CD4-positive, alpha-beta T cell (primary cell): ENCODE measurements at regions not wholly inside any gene's neighbourhood (a gene's known extent, or its start where the extent isn't known, plus 50 kb on each side); places are given as distances from the start of the nearest gene placed in this dataset.

Experiments used
- ATAC-seq: fragments of 200-7000 bp; cut with Tn5 transposase; one replicate; pipeline ENCODE4 v1.10.0; 2022; ENCODE audit warnings: mild to moderate bottlenecking; ENCODE audit not compliant: poor library complexity
- CTCF ChIA-PET: fragments of 350-600 bp; sonication (Branson Sonifier 250); formaldehyde crosslinking; loops from one replicate; lab custom pipeline; 2021; ENCODE audit warnings: antibody characterized with exemption, inconsistent platforms; lab: Charles Lee
- POLR2A ChIA-PET: fragments of 350-600 bp; sonication (Branson Sonifier 250); formaldehyde crosslinking; loops from one replicate; lab custom pipeline; 2021; ENCODE audit warnings: antibody characterized with exemption, inconsistent platforms; lab: Charles Lee
- DNase-seq, 14 experiments: peaks; one replicate each; pipeline ENCODE4 v3.0.0-alpha.2; 2013 to 2020; ENCODE audit warnings: mixed read lengths in 2 of 14
- H3K27ac ChIP-seq, 2 donors: one replicate each; pipeline versions ENCODE4 v1.5.1 to v1.7.0; 2013; ENCODE audit warnings: low read length in 2 of 2, low read depth in 1 of 2, mild to moderate bottlenecking in 1 of 2
- H3K27me3 ChIP-seq, 2 experiments: 1 replicate in 1 of 2; 2 replicates in 1 of 2; pipeline versions ENCODE4 v1.6.1 to v1.7.0; 2013; ENCODE audit warnings: low read length in 2 of 2, control low read depth in 1 of 2, mild to moderate bottlenecking in 1 of 2, moderate library complexity in 1 of 2; ENCODE audit not compliant: insufficient read depth in 2 of 2, control insufficient read depth in 1 of 2
- H3K36me3 ChIP-seq: one replicate; pipeline ENCODE4 v1.6.1; 2013; ENCODE audit warnings: low read length, control low read depth; ENCODE audit not compliant: insufficient read depth
- H3K4me1 ChIP-seq: one replicate; pipeline ENCODE4 v1.6.1; 2013; ENCODE audit warnings: low read length, control low read depth; ENCODE audit not compliant: insufficient read depth
- H3K4me3 ChIP-seq: one replicate; pipeline ENCODE4 v1.5.1; 2013; ENCODE audit warnings: mild to moderate bottlenecking, low read length, moderate library complexity
- H3K9me3 ChIP-seq, 2 experiments: 1 replicate in 1 of 2; 2 replicates in 1 of 2; pipeline versions ENCODE4 v1.6.1 to v1.7.0; 2013; ENCODE audit warnings: low read length in 2 of 2, mild to moderate bottlenecking in 2 of 2, control low read depth in 1 of 2, moderate library complexity in 1 of 2; ENCODE audit not compliant: control insufficient read depth in 1 of 2, insufficient read depth in 1 of 2
- H3K27ac Mint-ChIP-seq: one replicate; pipeline ENCODE4 v1.8.0; 2020; ENCODE audit warnings: mixed read lengths
- H3K27me3 Mint-ChIP-seq: one replicate; pipeline ENCODE4 v1.8.0; 2021; ENCODE audit warnings: mixed read lengths
- H3K36me3 Mint-ChIP-seq: one replicate; pipeline ENCODE4 v1.8.0; 2021; ENCODE audit warnings: low read depth, mixed read lengths
- H3K4me1 Mint-ChIP-seq: one replicate; pipeline ENCODE4 v1.8.0; 2021; ENCODE audit warnings: low read depth, mixed read lengths
- H3K4me3 Mint-ChIP-seq: one replicate; pipeline ENCODE4 v1.8.0; 2020; ENCODE audit warnings: mild to moderate bottlenecking, mixed read lengths
- H3K9me3 Mint-ChIP-seq: one replicate; pipeline ENCODE4 v1.8.0; 2020; ENCODE audit warnings: mixed read lengths
- CTCF ChIP-seq: fragments of 200-600 bp; IDR thresholded peaks from one replicate; pipeline ENCODE4 v1.8.0; 2022; ENCODE audit warnings: antibody characterized with exemption, mild to moderate bottlenecking
- intact Hi-C, 2 experiments: fragments of 100-400 bp; cut with DNase I in 1 of 2; cut with micrococcal nuclease in 1 of 2; formaldehyde crosslinking; loops; one replicate each; pipeline versions ENCODE4 v1.15.1 to v1.9.0; 2023 to 2025; cut with DNase I, micrococcal nuclease

- Mint-ChIP-seq H3K9me3 (no peaks in the 10 kb centered on the region), H3K36me3 (no peaks in the 10 kb centered on the region), H3K4me3 (no peak overlapping the region), H3K4me1 (no peaks in the 10 kb centered on the region), H3K27ac (no peak overlapping the region), H3K27me3 (no peaks in the 10 kb centered on the region)
- TF ChIP-seq CTCF = no peak
- Histone ChIP-seq H3K36me3 (no peaks in the 10 kb centered on the region), H3K4me3 (no peak overlapping the region), H3K27me3 (no peaks in the 10 kb centered on the region), H3K4me1 (no peaks in the 10 kb centered on the region), H3K9me3 (no peaks in the 10 kb centered on the region), H3K27ac (no peak overlapping the region)
- DNase-seq (no peak), ATAC-seq (no peak)
- intact Hi-C loops = no loop called here
- POLR2A ChIA-PET = interaction anchor here (0.6 kb wide), 1 partner anchor 1150 kb away, joined by 3 read pairs; no protein-coding TSS in a partner anchor
- CTCF ChIA-PET = no interaction called here
These were observed 73.7 kb upstream of the PTCHD4 start for GRCh38 chr6:48184648-48185047.

DNA sequence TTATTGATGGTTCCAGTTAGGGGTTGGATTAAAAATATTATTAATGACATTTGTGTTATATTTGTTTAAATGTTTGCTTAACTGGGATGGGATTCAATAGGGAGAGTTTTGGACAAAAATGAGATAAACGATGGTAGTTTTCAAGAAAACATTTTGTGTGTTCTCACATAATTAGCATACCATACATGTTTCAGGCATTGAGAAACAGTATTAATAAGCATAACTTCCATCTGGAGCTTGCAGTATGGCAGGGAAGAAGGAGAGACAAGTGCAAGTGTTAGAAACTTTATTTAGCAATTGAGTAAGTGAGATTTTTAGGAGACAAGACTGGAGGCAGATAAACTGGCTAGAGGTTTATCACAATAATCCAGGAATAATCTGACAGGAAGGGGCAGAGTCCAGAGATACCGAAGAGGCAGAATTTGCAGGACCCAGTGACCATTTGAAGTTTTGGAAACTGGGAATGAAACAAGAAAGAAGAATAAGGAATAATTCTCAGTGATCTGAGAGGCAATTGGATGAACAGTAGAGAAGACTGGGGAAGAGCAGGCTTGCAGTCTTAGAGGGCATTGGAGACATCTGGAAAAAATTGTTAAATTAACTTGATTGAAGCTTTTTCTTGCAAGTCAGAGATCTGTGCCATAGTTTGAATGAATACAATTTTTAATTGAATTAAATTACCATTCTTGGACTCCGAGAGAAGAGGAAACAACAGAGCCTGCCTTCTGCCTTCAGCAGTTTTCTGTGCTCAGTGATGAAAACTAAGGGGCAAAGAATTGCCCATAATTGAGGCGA lies 73.0 kb upstream of the PTCHD4 start:
- ChIA-PET CTCF (no interaction called here), POLR2A (no interaction called here)
- Mint-ChIP-seq H3K9me3 (no peaks in the 10 kb centered on the region), H3K27ac (no peak overlapping the region), H3K36me3 (no peaks in the 10 kb centered on the region), H3K27me3 (no peaks in the 10 kb centered on the region), H3K4me3 (no peak overlapping the region), H3K4me1 (no peaks in the 10 kb centered on the region)
- H3K36me3 ChIP-seq = no peaks in the 10 kb centered on the region
- H3K4me1 ChIP-seq = no peaks in the 10 kb centered on the region
- no peaks in the 10 kb centered on the region for H3K9me3 ChIP-seq
- DNase-seq (no peak), ATAC-seq (no peak)
- intact Hi-C loops = no loop called here
- no peaks in the 10 kb centered on the region for H3K27me3 ChIP-seq
- TF ChIP-seq CTCF = no peak
- H3K4me3 ChIP-seq = no peak overlapping the region
- no peak overlapping the region for H3K27ac ChIP-seq

DNA sequence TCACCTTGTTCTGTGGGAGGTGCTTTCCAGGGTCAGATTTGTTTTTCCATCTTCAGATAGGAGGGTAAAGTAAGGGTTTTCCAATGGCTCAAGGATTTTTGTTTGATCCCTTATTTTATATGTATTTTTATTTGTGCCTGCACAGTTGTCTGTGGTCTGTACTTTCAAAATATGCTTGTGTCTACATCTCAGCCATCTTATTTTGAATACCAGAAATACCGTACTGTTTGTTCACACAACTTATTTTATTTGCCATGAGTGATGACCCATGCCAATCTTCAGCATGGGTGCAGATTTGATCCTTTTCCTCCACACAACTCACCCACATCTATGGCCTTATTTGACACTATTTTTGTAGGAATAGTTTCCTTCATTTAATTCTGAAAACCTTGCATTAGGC lies 72.2 kb upstream of the PTCHD4 start:
- Histone ChIP-seq H3K27ac (no peak overlapping the region), H3K27me3 (no peaks in the 10 kb centered on the region), H3K36me3 (no peaks in the 10 kb centered on the region), H3K9me3 (no peaks in the 10 kb centered on the region), H3K4me1 (no peaks in the 10 kb centered on the region), H3K4me3 (no peak overlapping the region)
- Mint-ChIP-seq H3K36me3 (no peaks in the 10 kb centered on the region), H3K9me3 (no peaks in the 10 kb centered on the region), H3K4me1 (no peaks in the 10 kb centered on the region), H3K27me3 (no peaks in the 10 kb centered on the region), H3K4me3 (no peak overlapping the region), H3K27ac (no peak overlapping the region)
- TF ChIP-seq CTCF = no peak
- no peak for DNase-seq
- ChIA-PET CTCF (no interaction called here), POLR2A (no interaction called here)
- no peak for ATAC-seq
- intact Hi-C loops = no loop called here
